ENCODE measurements at regions not wholly inside any gene's neighbourhood (a gene's known extent, or its start where the extent isn't known, plus 50 kb on each side); places are given as distances from the start of the nearest gene placed in this dataset.
A peak's percentile ranks its signal among the peaks of the same experiment; 100 is the strongest.

- H3K36me3 ChIP-seq (ENCODE audit: control insufficient read depth, insufficient read depth, low read length): no peaks in the 10 kb centered on the region
- no peak for TF ChIP-seq CTCF (conservative IDR thresholded peaks at IDR 0.05)
- Mint-ChIP-seq H3K4me3 (no peak overlapping the region), H3K9me3 (peaks cover 3% of the 10 kb centered on the region), H3K36me3 (ENCODE audit: low read depth) (no peaks in the 10 kb centered on the region), H3K27me3 (ENCODE audit: insufficient read depth) (no peaks in the 10 kb centered on the region), H3K4me1 (peaks cover 1% of the 10 kb centered on the region), H3K27ac (no peak overlapping the region)
- no peak overlapping the region for H3K27ac ChIP-seq (ENCODE audit: low read depth, low read length)
- no peak for DNase-seq
- H3K9me3 ChIP-seq (ENCODE audit: control insufficient read depth, low read length): no peaks in the 10 kb centered on the region
- H3K4me1 ChIP-seq (ENCODE audit: control insufficient read depth, insufficient read depth, low read length): peaks cover 2% of the 10 kb centered on the region
- H3K27me3 ChIP-seq (ENCODE audit: control insufficient read depth, insufficient read depth, low read length, poor library complexity, severe bottlenecking): no peaks in the 10 kb centered on the region
- H3K4me3 ChIP-seq (ENCODE audit: low read length): no peak overlapping the region
- no peak overlapping the region for H3K9ac ChIP-seq (ENCODE audit: extremely low read depth, low read length, poor library complexity, severe bottlenecking)
Measured at GRCh38 chr7:82511542-82511941, 68.0 kb upstream of the CACNA2D1 start.

- H3K9me3 ChIP-seq (ENCODE audit: control insufficient read depth, low read length): no peaks in the 10 kb centered on the region
- Mint-ChIP-seq H3K27ac (no peak overlapping the region), H3K27me3 (ENCODE audit: insufficient read depth) (no peaks in the 10 kb centered on the region), H3K4me3 (peak overlapping the region; percentile 62), H3K9me3 (no peaks in the 10 kb centered on the region), H3K4me1 (peaks cover 14% of the 10 kb centered on the region), H3K36me3 (ENCODE audit: low read depth) (no peaks in the 10 kb centered on the region)
- H3K9ac ChIP-seq (ENCODE audit: extremely low read depth, low read length, poor library complexity, severe bottlenecking): no peak overlapping the region
- TF ChIP-seq CTCF (conservative IDR thresholded peaks at IDR 0.05): no peak
- WGBS, 2 experiments (ENCODE audit: insufficient coverage in 1 of 2, insufficient read length in 1 of 2): 94 to 95% methylated on average over 11 to 25 of the region's 25 CpGs
- DNase-seq: peak; percentile 80
- peaks cover 2% of the 10 kb centered on the region for H3K4me1 ChIP-seq (ENCODE audit: control insufficient read depth, insufficient read depth, low read length)
- no peaks in the 10 kb centered on the region for H3K36me3 ChIP-seq (ENCODE audit: control insufficient read depth, insufficient read depth, low read length)
- no peaks in the 10 kb centered on the region for H3K27me3 ChIP-seq (ENCODE audit: control insufficient read depth, insufficient read depth, low read length, poor library complexity, severe bottlenecking)
- H3K4me3 ChIP-seq (ENCODE audit: low read length): no peak overlapping the region
- no peak overlapping the region for H3K27ac ChIP-seq (ENCODE audit: low read depth, low read length)
Measured at GRCh38 chr7:82507976-82508677, 64.5 kb upstream of the CACNA2D1 start.

- Mint-ChIP-seq H3K9me3 (no peaks in the 10 kb centered on the region), H3K27ac (no peak overlapping the region), H3K4me3 (peak overlapping the region; percentile 62), H3K4me1 (peaks cover 14% of the 10 kb centered on the region), H3K36me3 (ENCODE audit: low read depth) (no peaks in the 10 kb centered on the region), H3K27me3 (ENCODE audit: insufficient read depth) (no peaks in the 10 kb centered on the region)
- WGBS, 2 experiments (ENCODE audit: insufficient coverage in 1 of 2, insufficient read length in 1 of 2): 93 to 95% methylated on average over 6 to 13 of the region's 13 CpGs
- no peaks in the 10 kb centered on the region for H3K9me3 ChIP-seq (ENCODE audit: control insufficient read depth, low read length)
- TF ChIP-seq CTCF (conservative IDR thresholded peaks at IDR 0.05): peak; percentile 27
- no peaks in the 10 kb centered on the region for H3K36me3 ChIP-seq (ENCODE audit: control insufficient read depth, insufficient read depth, low read length)
- H3K27me3 ChIP-seq (ENCODE audit: control insufficient read depth, insufficient read depth, low read length, poor library complexity, severe bottlenecking): no peaks in the 10 kb centered on the region
- H3K4me1 ChIP-seq (ENCODE audit: control insufficient read depth, insufficient read depth, low read length): peaks cover 2% of the 10 kb centered on the region
- H3K27ac ChIP-seq (ENCODE audit: low read depth, low read length): no peak overlapping the region
- DNase-seq: peak; percentile 42
- no peak overlapping the region for H3K9ac ChIP-seq (ENCODE audit: extremely low read depth, low read length, poor library complexity, severe bottlenecking)
- H3K4me3 ChIP-seq (ENCODE audit: low read length): no peak overlapping the region
Measured at GRCh38 chr7:82507365-82507975, 63.9 kb upstream of the CACNA2D1 start.
